Activated CD8-positive, alpha-beta memory T cell treated with anti-CD3 and anti-CD28 coated beads for 4 hours (primary cell): ENCODE measurements at regions not wholly inside any gene's neighbourhood (a gene's known extent, or its start where the extent isn't known, plus 50 kb on each side); places are given as distances from the start of the nearest gene placed in this dataset.
"Not testable (repeated sequence)": the region's sequence is repeated elsewhere in the genome, so short reads cannot be mapped to it uniquely, and the experiment has no call there.

ENCODE experiments used
- DNase-seq, 2 donors: peaks; one replicate each; pipeline ENCODE4 v3.0.0-alpha.2; 2020; ENCODE audit warnings: low read depth in 2 of 2

DNA sequence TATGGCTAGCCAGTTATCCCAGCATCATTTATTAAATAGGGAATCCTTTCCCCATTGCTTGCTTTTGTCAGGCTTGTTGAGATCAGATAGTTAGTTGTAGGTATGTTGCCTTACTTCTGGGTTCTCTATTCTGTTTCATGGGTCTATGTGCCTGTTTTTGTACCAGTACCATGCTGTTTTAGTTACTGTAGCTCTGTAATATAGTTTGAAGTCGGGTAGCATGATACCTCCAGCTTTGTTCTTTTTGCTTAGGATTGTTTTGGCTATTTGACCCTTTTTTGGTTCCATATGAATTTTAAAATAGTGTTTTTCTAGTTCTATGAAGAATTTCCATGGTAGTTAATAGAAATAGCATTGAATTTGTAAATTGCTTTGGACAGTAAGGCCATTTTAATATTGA, 300.5 kb downstream of the PTGER3 start:
- not testable (repeated sequence) for DNase-seq

DNA sequence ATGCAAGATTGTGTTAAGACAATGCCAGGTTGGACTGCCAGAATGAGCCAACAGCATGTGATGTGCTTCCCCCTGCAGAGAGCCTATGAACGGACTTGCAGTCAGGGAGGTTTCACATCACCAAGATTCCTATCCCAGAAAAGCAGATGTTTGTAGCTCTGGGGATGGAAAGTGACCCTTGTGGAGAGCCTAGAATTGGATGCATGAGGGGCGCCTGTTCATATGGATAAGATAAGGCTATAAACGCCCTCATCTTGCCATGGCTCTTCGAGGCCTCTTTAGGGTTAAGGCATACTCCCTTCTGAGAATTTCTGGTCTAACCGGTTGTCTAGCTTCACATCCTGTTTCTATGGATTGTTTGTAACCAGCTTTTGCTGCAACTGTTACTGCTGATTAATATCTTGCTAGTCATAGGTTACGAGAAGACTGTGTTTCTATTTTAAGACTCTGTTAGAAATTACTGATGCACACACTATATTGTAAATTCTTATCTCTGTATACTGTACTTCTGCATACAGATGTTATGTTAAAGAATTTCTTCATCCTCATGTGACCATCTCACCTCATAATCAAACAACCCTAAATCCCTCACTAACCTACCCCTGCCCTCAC, 295.8 kb downstream of the PTGER3 start:
- not testable (repeated sequence) for DNase-seq

DNA sequence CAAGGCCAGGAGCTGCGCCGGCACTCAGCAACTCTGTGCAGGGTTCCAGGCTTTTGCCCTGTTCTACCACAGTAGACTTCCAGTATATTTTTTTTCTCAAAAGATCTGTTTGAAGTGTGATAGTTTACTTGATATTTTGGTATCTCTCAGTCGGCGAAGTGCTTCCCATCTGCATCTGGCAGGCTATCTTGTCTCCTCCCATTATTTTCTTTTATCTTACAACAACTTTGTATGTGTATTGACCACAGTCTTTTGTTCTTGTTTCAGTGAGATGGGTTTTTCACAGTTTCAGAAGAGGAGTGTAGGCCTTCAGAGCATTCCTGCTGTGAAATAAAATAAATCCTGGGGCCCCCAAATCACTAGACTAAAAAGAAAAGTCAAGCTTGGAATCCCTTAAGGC, 292.9 kb downstream of the PTGER3 start:
- no peak for DNase-seq

DNA sequence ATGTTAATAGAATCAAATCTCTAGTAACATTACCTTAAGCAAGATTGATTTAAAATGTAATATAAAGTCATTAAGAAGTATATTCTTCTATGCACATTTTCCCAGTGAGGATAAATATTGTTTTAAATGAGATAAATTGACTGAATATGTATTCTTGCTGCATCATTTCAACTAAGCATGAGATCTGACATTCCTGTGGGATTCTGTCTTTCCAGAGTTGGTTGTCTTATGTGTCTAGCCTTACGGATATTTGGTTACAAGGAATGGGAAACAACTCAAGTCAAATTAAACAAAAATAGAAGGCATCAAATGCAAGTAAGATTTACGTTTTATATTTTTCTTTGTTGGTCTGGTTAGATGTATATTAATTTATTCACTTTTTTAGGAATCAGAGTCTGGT, 287.5 kb downstream of the PTGER3 start:
- no peak for DNase-seq

DNA sequence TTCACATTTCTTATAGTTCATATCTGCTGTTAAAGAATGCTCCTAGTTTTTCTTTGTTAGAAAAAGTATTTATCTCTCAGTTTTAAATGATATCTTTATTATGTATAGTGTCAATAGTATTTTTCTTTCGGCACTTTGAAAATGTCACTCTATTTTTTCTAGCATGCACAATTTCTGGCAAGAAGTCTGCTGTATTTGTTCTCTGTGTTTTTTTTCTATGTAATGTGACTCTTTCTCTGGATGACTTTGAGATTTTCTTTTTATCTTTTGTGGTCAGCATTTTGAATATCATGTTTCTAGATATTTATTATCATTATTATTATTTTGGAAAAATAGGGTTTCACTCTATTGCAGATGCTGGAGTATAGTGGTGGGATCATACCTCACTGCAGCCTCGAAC, 285.2 kb downstream of the PTGER3 start:
- DNase-seq, result no peak

DNA sequence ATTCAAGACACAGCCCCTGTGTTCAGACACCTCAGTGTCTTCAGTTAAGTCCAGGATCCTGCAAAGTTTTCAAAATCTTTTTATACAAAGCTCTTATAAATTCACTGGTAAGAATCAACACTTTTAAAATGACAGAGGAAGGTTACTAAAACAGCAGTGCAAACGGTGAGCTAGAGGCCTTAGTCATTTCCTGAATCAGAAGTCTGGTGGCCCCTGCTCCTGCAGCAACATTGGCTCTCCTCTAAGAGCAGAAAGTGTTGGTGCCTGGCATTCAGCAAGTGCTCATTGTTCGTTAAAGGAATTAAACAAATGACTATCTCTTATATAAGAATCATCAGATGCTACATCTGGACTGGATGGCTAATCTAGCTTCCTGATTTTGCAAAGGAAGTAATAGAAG, 282.9 kb downstream of the PTGER3 start:
- DNase-seq, result no peak

DNA sequence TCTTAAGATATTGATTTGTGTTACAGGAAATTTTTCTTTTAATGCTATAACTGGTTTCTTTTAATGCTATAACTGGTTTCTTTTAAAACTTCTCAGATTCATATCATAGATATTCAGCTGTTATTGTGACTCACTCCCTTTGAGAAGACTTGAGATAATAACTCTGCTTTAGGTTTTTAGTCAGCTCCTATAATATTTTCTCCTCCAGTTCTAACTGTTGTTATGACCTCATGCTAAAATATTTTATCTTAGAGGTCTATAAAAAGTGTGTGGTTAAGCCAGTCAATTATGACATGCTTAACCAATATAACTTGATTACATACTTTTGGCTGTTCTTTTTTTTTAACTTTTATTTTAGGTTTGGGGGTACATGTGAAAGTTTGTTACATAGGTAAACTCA, 280.2 kb downstream of the PTGER3 start:
- no peak for DNase-seq

DNA sequence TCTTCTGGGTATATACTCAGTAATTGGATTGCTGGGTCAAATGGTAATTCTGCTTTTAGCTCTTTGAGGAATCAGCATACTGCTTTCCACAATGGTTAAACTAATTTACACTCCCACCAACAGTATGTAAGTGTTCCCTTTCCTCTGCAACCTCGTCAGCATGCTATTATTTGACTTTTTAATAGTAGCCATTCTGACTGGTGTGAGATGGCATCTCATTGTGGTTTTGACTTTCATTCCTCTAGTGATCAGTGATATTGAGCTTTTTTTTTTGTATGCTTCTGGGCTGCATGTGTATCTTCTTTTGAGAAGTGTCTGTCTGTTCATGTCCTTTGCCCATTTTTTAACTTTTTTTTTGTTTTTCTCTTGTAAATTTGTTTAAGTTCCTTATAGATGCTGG, 279.4 kb downstream of the PTGER3 start:
- no peak for DNase-seq

DNA sequence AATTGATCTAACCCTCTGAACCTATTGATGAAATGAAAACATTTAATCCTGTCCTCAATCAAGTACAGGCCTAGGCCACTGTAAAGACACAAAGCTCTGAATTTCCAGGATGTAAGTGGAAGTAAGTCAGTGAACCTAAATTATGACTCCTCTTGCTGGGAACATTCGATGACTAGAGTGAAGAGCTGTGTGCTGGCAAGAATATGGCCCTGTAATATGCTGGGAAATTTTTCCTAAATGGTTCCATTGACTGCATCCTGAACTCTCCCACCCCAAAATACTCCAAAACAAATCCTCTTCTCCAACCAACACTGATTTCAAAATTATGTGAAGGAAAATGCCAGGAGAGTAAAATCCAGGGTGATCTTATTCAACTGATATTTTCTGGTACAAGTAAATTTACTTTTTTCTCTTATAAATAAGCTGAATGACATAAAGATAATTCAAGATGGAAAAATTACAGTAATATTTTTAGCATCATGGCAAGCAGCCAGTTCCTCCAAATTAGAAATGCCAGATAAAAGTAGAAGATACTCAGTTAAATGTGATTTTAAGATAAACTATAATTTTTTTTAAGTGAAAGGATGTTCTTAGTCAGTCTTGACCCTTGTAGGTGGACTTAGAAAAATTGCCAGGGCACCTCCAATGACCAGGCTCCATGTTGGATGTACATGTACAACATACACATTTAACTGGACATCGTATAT, 269.4 kb downstream of the PTGER3 start:
- no peak for DNase-seq

DNA sequence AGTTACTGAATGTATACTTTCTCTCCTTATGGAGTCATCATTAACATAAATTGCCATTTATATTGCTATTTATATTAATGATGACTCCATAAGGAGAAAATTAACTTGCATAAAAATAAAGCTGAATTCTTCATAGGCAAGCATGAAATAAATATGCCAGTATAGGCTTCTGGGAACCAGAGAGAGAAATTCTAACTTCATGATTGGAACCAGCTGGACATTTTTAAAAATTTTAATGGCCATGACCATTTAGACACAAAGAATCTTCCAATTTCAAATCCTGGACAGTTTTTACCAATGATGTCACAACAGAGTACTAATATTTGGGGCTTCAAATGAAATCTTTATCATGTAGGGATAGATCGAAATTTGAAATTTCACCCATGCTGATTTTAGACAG, 268.7 kb downstream of the PTGER3 start:
- no peak for DNase-seq

DNA sequence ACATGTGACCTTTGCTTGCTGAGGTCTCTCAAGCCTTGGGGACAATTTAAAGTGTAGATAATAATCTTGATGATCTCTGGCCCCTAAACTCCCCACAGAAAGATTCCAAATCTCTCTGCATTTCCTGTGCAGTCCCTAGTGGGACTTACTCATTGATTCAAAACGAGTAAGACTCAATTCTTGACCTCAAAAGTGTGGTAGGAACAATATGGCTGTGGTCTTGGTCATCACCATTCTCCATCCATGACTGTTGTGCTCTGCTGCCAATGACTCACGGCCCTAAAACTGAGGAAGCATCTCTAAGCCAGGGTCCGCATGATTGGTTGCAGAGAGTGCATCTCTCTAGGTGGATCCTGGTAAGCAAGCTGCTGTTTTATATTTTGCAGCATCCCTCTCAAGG, 268.0 kb downstream of the PTGER3 start:
- DNase-seq, result no peak

DNA sequence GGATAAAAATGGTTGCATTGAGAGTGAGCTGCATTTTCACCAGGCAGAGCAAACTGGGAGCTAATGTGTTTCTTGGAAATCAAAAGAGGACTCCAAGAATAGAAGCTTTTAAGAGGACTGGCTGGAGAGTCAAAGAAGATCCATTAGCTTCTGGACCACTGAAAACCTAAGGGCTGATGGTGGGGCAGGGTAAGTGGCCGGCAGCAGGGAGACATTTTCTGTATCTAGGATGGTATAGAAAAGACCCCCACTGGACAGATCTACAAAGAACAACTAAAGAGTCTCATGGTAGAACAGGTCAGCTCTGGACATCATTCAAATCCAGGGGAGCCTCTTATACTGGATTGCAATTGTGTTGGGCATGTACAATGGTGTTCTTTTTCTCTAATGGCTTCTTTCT, 262.3 kb downstream of the PTGER3 start:
- no peak for DNase-seq

DNA sequence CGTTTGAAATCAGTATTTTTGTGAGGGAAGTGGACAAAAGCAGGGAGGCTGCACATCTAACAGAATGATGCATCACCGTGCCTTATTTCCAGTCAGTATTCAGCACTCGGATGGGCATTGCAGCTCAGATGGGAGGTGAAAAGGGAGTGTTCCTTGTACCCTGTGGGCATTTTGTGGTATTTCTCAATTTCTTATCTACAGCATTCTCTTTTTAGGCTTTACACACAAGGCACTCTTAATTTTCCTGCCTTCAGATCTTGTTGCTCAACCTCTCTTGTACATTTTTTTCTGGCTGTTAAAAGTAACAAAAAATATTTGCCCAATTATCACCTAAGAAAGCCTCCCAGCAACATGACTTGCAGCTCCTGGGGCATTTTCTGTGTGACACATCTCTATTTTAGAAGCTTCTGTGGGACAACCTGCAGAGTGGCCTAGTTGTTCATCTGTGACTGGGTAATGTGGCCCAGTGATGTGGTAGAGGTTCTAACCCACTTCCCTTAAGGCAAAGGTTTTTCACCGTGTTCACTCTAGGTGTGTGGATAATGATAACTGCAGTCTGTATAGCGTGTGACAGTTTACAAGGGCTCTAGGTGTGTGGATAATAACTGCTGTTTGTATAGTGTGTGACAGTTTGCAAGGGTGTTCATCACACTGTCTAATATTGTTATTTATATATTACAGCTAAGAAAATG, 257.2 kb downstream of the PTGER3 start:
- DNase-seq, result no peak

DNA sequence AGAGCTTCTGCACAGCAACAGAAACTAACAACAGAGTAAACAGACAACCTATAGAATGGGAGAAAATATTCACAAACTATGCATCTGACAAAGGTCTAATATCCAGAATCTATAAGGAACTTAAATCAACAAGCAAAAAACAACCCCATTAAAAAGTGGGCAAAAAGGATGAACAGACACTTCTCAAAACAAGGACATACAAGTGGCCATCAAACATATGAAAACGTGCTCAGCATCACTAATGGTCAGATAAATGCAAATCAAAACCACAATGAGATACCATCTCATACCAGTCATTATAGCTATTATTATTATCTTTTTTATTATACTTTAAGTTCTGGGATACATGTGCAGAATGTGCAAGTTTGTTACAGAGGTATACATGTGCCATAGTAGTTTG, 252.6 kb downstream of the PTGER3 start:
- not testable (repeated sequence) for DNase-seq

DNA sequence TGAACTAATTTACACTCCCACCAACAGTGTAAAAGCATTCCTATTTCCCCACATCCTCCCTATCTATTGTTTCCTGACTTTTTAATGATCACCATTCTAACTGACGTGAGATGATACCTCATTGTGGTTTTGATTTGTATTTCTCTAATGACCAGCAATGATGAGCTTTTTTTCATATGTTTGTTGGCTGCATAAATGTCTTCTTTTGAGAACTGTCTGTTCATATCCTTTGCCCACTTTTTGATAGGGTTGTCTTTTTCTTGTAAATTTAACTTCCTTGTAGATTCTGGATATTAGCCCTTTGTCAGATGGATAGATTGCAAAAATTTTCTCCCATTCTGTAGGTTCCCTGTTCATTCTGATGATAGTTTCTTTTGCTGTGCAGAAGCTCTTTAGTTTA, 251.3 kb downstream of the PTGER3 start:
- DNase-seq, result not testable (repeated sequence)

DNA sequence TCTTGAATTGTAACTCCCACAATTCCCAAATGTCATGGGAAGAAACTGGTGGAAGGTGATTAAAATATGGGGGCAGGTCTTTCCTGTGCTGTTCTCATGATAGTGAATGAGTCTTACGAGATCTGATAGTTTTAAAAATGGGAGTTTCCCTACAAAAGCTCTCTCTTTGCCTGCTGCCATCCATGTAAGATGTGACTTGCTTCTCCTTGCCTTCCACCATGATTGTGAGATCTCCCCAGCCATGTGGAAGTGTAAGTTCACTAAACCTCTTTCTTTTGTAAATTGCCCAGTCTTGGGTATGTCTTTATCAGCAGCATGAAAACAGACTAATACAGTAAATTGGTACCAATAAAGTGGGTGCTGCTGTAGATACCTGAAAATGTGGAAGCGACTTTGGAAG, 245.0 kb downstream of the PTGER3 start:
- not testable (repeated sequence) for DNase-seq

DNA sequence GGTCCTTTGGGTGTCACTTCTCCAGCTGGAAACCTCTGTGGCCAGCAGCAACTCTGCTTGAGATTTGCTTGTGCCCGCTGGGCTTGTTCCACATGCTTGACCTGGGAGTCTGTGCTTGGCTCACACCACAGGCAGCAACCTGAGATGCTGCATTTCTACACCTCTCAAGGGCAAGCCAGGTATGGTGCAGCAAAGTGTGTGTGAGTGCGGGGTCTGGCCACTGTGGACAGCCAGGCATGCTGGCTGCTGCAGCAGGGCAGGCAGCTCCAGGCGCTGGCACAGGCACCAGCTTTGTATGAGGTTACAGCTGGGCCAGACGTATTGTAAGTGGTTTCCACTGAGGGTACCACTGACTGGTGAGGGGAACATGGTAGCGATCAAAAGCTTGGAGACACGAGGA, 242.0 kb downstream of the PTGER3 start:
- DNase-seq, result no peak

DNA sequence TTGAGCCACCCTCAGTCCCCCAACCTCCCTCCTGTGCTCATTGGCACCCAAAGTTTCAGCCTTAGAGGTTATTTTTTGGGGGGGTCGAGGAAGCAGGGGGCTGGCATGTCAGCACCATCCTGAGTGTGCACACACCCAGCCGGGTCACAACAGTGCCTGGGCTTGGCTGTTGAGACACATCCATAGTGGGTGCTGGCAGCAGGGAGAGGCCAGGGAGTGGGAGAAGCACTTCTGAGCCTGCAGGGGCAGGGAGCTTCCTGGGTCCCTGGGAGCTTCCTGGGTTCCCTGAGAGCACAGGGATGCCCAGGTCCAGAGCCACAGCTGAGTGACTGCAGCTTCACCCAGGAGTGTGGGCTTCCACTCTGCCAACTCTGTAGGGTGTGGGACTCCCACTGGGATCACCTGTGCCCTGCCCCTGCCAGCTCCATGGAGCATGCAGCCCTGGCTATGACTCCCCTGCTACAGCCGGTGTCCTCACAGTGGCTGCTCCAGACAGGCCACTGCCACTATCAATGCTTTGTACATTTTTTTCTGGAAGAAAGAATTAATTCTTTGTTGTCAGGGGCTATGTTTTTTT, 240.4 kb downstream of the PTGER3 start:
- no peak for DNase-seq

DNA sequence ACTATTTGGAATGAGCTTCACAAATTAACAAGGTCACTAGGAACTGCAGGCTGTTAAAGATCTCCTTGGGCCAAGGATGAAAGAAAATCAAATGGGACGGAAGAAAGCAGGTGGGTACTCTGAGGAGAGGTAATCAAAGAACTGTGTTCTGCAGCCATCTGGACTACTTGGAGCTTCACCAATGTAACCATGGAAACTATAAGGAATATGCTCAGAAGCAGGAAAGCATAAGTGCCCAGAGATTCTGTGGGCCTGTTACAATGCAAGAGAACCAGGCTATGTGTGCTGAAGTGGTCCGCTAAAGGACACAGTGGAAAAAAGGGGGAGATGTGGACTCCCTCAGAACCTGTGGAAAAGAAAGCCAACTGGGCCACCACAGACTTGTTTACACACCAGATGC, 238.5 kb downstream of the PTGER3 start:
- DNase-seq, result no peak

DNA sequence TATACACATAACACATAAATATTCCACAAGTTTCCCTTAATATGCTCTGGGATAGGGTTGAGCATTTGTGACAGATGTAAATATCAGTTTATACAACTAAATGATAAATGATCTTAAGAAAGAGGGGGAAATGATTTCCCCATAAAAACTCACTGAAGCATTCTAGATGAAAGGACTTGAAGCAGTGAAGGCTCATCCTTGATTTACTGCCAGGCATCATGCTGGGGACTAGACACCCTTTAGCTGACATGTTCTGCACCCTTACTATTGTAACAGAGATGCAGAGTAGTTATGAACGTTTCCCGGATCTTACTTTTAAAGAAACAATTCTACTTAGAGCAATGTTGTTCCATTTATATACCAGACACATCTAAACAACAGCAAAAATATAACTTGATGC, 235.8 kb downstream of the PTGER3 start:
- DNase-seq, result no peak

DNA sequence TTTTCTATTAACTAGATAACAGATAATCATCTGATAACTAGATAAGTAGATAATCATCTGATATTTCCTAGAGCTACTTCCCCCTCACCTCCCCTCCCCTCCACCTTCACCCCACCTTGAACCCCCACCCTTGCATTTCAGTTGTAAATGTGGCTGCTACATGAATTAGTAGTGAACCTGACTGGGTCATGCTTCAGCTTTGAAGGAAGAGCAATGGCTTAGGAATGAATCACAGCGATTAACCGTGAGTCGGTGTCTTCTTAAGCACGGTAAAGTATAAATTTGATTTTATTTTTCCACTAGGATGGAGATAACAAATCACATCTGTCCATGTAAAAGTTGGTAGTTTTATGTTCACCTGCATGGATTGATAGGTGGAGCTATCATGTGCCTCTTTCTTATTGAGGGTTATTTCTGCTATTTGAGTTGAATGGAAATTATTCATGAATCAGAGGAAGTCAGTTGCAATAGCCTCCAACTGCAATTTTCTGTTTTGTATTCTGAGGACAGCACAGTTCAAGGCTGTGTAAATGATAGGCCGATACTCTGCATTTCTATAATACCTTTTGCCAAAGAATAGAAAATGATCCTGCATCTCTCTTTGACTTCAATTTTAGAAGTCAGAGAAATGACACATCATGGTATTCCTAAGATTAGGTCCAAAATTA, 235.0 kb downstream of the PTGER3 start:
- no peak for DNase-seq

DNA sequence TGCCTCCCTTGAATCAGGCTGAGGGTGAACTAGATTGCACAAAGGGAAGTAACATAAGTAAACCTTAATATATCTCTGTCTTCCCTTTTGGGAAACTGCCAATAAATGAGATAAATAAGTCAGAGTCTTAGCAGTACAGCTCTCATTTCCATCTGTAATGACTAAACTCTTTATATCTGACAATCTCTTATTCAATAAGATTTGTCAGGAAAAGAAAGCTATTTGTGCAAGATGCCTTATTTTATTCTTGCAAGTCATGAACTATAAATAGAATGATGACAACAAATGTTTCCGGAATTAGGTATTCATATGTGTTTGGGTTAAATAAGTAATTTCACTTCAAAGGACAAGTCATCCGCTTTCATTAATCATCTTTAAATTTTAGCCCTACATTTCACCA, 229.2 kb downstream of the PTGER3 start:
- DNase-seq, result no peak
